OCI-LY1 (cell line): ENCODE measurements at regions not wholly inside any gene's neighbourhood (a gene's known extent, or its start where the extent isn't known, plus 50 kb on each side); places are given as distances from the start of the nearest gene placed in this dataset.

Experiments
- CTCF ChIP-seq: fragments of 200-600 bp; sonication (generic), shearing (Covaris generic); IDR thresholded peaks from 2 replicates; pipeline ENCODE4 v1.5.1; 2017; ENCODE audit warnings: mild to moderate bottlenecking, antibody characterized with exemption, low read length, moderate library complexity, mixed read lengths
- EZH2 ChIP-seq: fragments of 200-600 bp; sonication (generic), shearing (Covaris generic); IDR thresholded peaks from 2 replicates; pipeline ENCODE4 v1.8.0; 2017; ENCODE audit warnings: borderline replicate concordance, mixed run types, mild to moderate bottlenecking, antibody characterized with exemption, low read length, moderate library complexity, mixed read lengths

- TF ChIP-seq CTCF = no peak
- no peak for TF ChIP-seq EZH2
Measured at GRCh38 chr2:120984046-120984445, 248.4 kb downstream of the GLI2 start.
